DOHH2 (cell line): ENCODE measurements at regions not wholly inside any gene's neighbourhood (a gene's known extent, or its start where the extent isn't known, plus 50 kb on each side); places are given as distances from the start of the nearest gene placed in this dataset.

Source experiments
- CTCF ChIP-seq: fragments of 200-600 bp; sonication (generic); IDR thresholded peaks from one replicate; pipeline ENCODE4 v1.5.1; 2014; ENCODE audit warnings: antibody characterized with exemption, mild to moderate bottlenecking, low read depth, low read length; ENCODE audit not compliant: poor library complexity, severe bottlenecking
- EZH2phosphoT487 ChIP-seq: fragments of 200-600 bp; sonication (generic); IDR thresholded peaks from 2 replicates; pipeline ENCODE4 v1.6.1; 2017; ENCODE audit warnings: borderline replicate concordance, mild to moderate bottlenecking, antibody characterized with exemption, low read length, moderate library complexity, mixed read lengths

GRCh38 chr1:55535724-55536544, 320.8 kb upstream of the USP24 start:
- no peak for TF ChIP-seq CTCF
- TF ChIP-seq EZH2phosphoT487 = no peak
